Liver (tissue), 8 donors: ENCODE measurements at regions not wholly inside any gene's neighbourhood (a gene's known extent, or its start where the extent isn't known, plus 50 kb on each side); places are given as distances from the start of the nearest gene placed in this dataset.

ENCODE experiments used
- DNase-seq: peaks from one replicate; pipeline ENCODE4 v3.0.0-alpha.2; 2017; ENCODE audit warnings: low spot score
- H3K27ac ChIP-seq, 2 donors: one replicate each; pipeline ENCODE4 v1.7.0; 2013; ENCODE audit warnings: inconsistent platforms in 2 of 2, low read length in 2 of 2, control low read depth in 1 of 2, low read depth in 1 of 2, mild to moderate bottlenecking in 1 of 2
- H3K27me3 ChIP-seq, 4 donors: one replicate each; pipeline versions ENCODE4 v1.6.1 to v1.7.0; 2013; ENCODE audit warnings: low read length in 3 of 4, inconsistent platforms in 1 of 4, mild to moderate bottlenecking in 1 of 4, moderate library complexity in 1 of 4; ENCODE audit not compliant: control insufficient read depth in 4 of 4, insufficient read depth in 4 of 4
- H3K36me3 ChIP-seq, 4 donors: one replicate each; pipeline versions ENCODE4 v1.6.1 to v1.7.0; 2013; ENCODE audit warnings: low read length in 3 of 4, mild to moderate bottlenecking in 3 of 4, low read depth in 1 of 4, moderate library complexity in 1 of 4; ENCODE audit not compliant: control insufficient read depth in 4 of 4, insufficient read depth in 3 of 4
- H3K4me1 ChIP-seq, 4 donors: one replicate each; pipeline versions ENCODE4 v1.6.1 to v1.7.0; 2013; ENCODE audit warnings: low read length in 3 of 4, mild to moderate bottlenecking in 3 of 4, moderate library complexity in 1 of 4; ENCODE audit not compliant: control insufficient read depth in 4 of 4, insufficient read depth in 4 of 4
- H3K4me3 ChIP-seq, 3 donors: one replicate each; pipeline versions ENCODE4 v1.6.1 to v1.7.0; 2013; ENCODE audit warnings: low read length in 3 of 3, control low read depth in 1 of 3, low read depth in 1 of 3, mild to moderate bottlenecking in 1 of 3
- H3K9ac ChIP-seq, 2 donors: one replicate each; pipeline ENCODE4 v1.7.0; 2013; ENCODE audit warnings: low read length in 2 of 2, mild to moderate bottlenecking in 2 of 2, moderate library complexity in 2 of 2, control low read depth in 1 of 2, low read depth in 1 of 2
- H3K9me3 ChIP-seq, 4 donors: one replicate each; pipeline versions ENCODE4 v1.6.1 to v1.7.0; 2013; ENCODE audit warnings: low read length in 3 of 4; ENCODE audit not compliant: control insufficient read depth in 4 of 4
- ATF3 ChIP-seq: IDR thresholded peaks from 2 replicates; pipeline ENCODE4 v1.6.1; 2016; ENCODE audit warnings: antibody characterized with exemption
- CTCF ChIP-seq: fragments of 150-350 bp; IDR thresholded peaks from 2 replicates; pipeline ENCODE4 v1.5.1; 2017; ENCODE audit warnings: improper control_type of control experiment, low read depth, low read length; ENCODE audit not compliant: missing input control
- EGR1 ChIP-seq, 2 donors: IDR thresholded peaks; 2 replicates each; pipeline ENCODE4 v1.6.1; 2016 to 2018; ENCODE audit warnings: antibody characterized with exemption in 2 of 2, low read depth in 2 of 2
- FOXA2 ChIP-seq: IDR thresholded peaks from 2 replicates; pipeline ENCODE4 v1.6.1; 2016; ENCODE audit warnings: antibody characterized with exemption
- GABPA ChIP-seq, 2 donors: IDR thresholded peaks in 1 of 2; conservative IDR thresholded peaks in 1 of 2; 2 replicates each; pipeline ENCODE4 v1.6.1; 2016; ENCODE audit warnings: antibody characterized with exemption in 2 of 2, mild to moderate bottlenecking in 1 of 2, moderate library complexity in 1 of 2
- HNF4A ChIP-seq, 2 donors: conservative IDR thresholded peaks; 2 replicates each; pipeline ENCODE4 v1.6.1; 2016; ENCODE audit warnings: antibody characterized with exemption in 2 of 2, mild to moderate bottlenecking in 2 of 2
- JUND ChIP-seq, 2 donors: IDR thresholded peaks; 2 replicates each; pipeline ENCODE4 v1.6.1; 2016; ENCODE audit warnings: antibody characterized with exemption in 2 of 2
- MAX ChIP-seq: IDR thresholded peaks from 2 replicates; pipeline ENCODE4 v1.6.1; 2016; ENCODE audit warnings: antibody characterized with exemption
- RAD21 ChIP-seq, 2 donors: IDR thresholded peaks; 2 replicates each; pipeline ENCODE4 v1.6.1; 2016; ENCODE audit warnings: antibody characterized with exemption in 2 of 2, mild to moderate bottlenecking in 2 of 2
- REST ChIP-seq: IDR thresholded peaks from 2 replicates; pipeline ENCODE4 v1.6.1; 2016; ENCODE audit warnings: antibody characterized with exemption, mild to moderate bottlenecking
- SP1 ChIP-seq: IDR thresholded peaks from 2 replicates; pipeline ENCODE4 v1.6.1; 2018; ENCODE audit warnings: antibody characterized with exemption, mild to moderate bottlenecking
- TAF1 ChIP-seq: conservative IDR thresholded peaks from 2 replicates; pipeline ENCODE4 v1.6.1; 2016; ENCODE audit warnings: antibody characterized with exemption, mild to moderate bottlenecking
- YY1 ChIP-seq: IDR thresholded peaks from 2 replicates; pipeline ENCODE4 v1.6.1; 2016; ENCODE audit warnings: antibody characterized with exemption, mild to moderate bottlenecking
- ZBTB33 ChIP-seq: IDR thresholded peaks from 2 replicates; pipeline ENCODE4 v1.6.1; 2016; ENCODE audit warnings: antibody characterized with exemption
- WGBS: extraction: QIAGEN DNeasy Blood & Tissue Kit; methylation state at CpG from one replicate; pipeline ENCODE4 v1.1.7; 2013; 5-methylcytosine and 5-hydroxymethylcytosine counted together
- donor health status: healthy.
- donor health status: healthy.
- donor health status: healthy.
- donor health status: healthy.
- donor health status: healthy.

GRCh38 chr2:216923706-216924105 lies 63.8 kb upstream of the TNP1 start (continued):
- TF ChIP-seq EGR1 (IDR thresholded peaks at IDR 0.05; ENCODE audit: low read depth in 2 of 2) (no peak), HNF4A (conservative IDR thresholded peaks at IDR 0.05) (no peak)

- H3K9me3 ChIP-seq, result no peaks in the 10 kb centered on the region
- H3K4me1 ChIP-seq, result no peaks in the 10 kb centered on the region
- WGBS, result 84% methylated on average over 6 of the region's 6 CpGs
- H3K9ac ChIP-seq, result no peak overlapping the region
- H3K27ac ChIP-seq, result no peak overlapping the region
- DNase-seq, result no peak
- no peaks in the 10 kb centered on the region for H3K27me3 ChIP-seq
- TF ChIP-seq JUND (IDR thresholded peaks at IDR 0.05), result no peak
- TF ChIP-seq YY1, result no peak
- no peak for TF ChIP-seq SP1
- TF ChIP-seq TAF1, result no peak
- TF ChIP-seq GABPA (IDR thresholded peaks at IDR 0.05 in 1 of 2, conservative IDR thresholded peaks at IDR 0.05 in 1 of 2), result no peak
- no peak for TF ChIP-seq CTCF
- TF ChIP-seq MAX, result no peak
- no peak for TF ChIP-seq REST
- TF ChIP-seq ZBTB33, result no peak
- no peak for TF ChIP-seq RAD21 (IDR thresholded peaks at IDR 0.05)
- TF ChIP-seq FOXA2, result no peak
- TF ChIP-seq HNF4A (conservative IDR thresholded peaks at IDR 0.05), result no peak
- H3K36me3 ChIP-seq, result no peaks in the 10 kb centered on the region
- H3K4me3 ChIP-seq, result no peak overlapping the region
Observed at GRCh38 chr2:216922175-216922780, 62.4 kb upstream of the TNP1 start.

GRCh38 chr2:216920937-216921456 lies 61.1 kb upstream of the TNP1 start:
- no peak for DNase-seq
- H3K9ac ChIP-seq, result no peak overlapping the region
- H3K9me3 ChIP-seq, result no peaks in the 10 kb centered on the region
- H3K27me3 ChIP-seq, result no peaks in the 10 kb centered on the region
- WGBS, result 93% methylated on average over 10 of the region's 10 CpGs
- no peaks in the 10 kb centered on the region for H3K36me3 ChIP-seq
- H3K4me1 ChIP-seq, result no peaks in the 10 kb centered on the region
- no peak overlapping the region for H3K27ac ChIP-seq
- H3K4me3 ChIP-seq, result no peak overlapping the region
- TF ChIP-seq TAF1 (no peak), SP1 (no peak), MAX (no peak), HNF4A (conservative IDR thresholded peaks at IDR 0.05) (no peak), ATF3 (no peak), REST (no peak), CTCF (no peak)
